ENCODE measurements at regions not wholly inside any gene's neighbourhood (a gene's known extent, or its start where the extent isn't known, plus 50 kb on each side); places are given as distances from the start of the nearest gene placed in this dataset.

DNA sequence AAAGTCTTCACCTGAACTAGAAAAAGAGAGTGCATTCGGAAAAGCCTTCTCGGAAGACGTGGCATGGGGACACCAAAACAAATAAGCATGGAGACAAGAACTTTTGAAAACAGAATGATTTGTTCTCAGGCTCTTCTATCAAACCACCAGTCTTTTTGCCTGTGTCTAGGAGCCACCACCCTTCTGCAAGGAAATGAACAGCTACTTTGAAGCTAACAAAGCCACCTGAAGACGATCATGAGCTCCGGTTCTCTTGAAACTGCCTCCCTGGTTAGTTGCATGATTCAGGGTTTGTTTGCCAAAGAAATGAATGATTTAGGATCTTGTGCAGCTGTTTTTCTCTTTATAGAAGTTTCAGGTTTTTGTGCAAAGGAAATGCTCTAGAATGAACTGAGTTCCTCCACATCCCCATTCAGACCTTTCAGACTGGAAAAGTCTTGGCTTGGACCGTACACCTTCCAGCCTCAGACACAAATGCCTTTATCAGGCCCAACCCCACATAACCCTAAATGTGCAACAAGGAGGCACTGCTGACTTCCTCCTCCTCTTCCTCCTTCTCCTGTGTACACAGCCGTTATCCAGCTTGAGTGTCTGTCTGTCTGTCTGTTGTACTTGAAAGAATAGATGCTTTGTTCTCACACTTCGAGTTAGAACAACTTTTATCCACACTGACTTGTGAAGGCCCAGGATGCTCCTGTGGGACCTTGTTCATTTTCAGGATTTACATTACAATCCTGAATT, 334.8 kb upstream of the KLF3 start:
- TF ChIP-seq, protein P1, sequence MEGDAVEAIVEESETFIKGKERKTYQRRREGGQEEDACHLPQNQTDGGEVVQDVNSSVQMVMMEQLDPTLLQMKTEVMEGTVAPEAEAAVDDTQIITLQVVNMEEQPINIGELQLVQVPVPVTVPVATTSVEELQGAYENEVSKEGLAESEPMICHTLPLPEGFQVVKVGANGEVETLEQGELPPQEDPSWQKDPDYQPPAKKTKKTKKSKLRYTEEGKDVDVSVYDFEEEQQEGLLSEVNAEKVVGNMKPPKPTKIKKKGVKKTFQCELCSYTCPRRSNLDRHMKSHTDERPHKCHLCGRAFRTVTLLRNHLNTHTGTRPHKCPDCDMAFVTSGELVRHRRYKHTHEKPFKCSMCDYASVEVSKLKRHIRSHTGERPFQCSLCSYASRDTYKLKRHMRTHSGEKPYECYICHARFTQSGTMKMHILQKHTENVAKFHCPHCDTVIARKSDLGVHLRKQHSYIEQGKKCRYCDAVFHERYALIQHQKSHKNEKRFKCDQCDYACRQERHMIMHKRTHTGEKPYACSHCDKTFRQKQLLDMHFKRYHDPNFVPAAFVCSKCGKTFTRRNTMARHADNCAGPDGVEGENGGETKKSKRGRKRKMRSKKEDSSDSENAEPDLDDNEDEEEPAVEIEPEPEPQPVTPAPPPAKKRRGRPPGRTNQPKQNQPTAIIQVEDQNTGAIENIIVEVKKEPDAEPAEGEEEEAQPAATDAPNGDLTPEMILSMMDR (conservative IDR thresholded peaks at IDR 0.05) = no peak
- no peak for TF ChIP-seq ZFX (IDR thresholded peaks at IDR 0.05)

Data from C4-2B (cell line).